MG63 (cell line): ENCODE measurements at regions not wholly inside any gene's neighbourhood (a gene's known extent, or its start where the extent isn't known, plus 50 kb on each side); places are given as distances from the start of the nearest gene placed in this dataset.

Experiments used
- DNase-seq: peaks from one replicate; pipeline ENCODE4 v3.0.0-alpha.2; 2020
- H3K27me3 ChIP-seq: fragments of 250-450 bp; sonication (Bioruptor Pico); 2 replicates; pipeline ENCODE4 v1.5.1; 2020; ENCODE audit warnings: mild to moderate bottlenecking, moderate library complexity
- H3K36me3 ChIP-seq: fragments of 250-450 bp; sonication (Bioruptor Pico); 2 replicates; pipeline ENCODE4 v1.5.1; 2020; ENCODE audit warnings: mild to moderate bottlenecking, moderate library complexity
- H3K4me3 ChIP-seq: fragments of 250-450 bp; sonication (Bioruptor Pico); 2 replicates; pipeline ENCODE4 v1.5.1; 2020; ENCODE audit warnings: mild to moderate bottlenecking, moderate library complexity
- H3K9me3 ChIP-seq: fragments of 250-450 bp; sonication (Bioruptor Pico); 2 replicates; pipeline ENCODE4 v1.5.1; 2020; ENCODE audit warnings: mild to moderate bottlenecking, moderate library complexity

DNA sequence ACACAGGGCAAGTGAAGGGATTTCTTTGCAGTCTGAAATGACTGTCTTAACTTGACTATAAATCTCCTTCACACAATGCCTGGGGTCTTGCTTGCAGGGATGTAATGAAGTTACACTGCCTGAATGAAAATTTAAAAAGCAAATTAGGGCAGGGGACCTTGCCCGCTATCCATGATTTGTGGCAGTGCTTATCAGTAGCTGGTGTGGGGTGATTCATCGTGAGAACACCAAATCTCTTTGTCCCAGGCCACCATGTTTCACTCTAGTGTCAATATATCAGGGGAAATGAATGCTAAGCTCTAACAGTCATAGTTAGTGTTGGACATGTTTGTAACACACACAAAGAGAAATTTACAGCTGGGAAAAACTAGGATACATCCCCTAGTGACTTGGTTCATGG is 713.7 kb upstream of the EPHA7 start:
- no peak for DNase-seq
- Histone ChIP-seq H3K4me3 (no peak overlapping the region), H3K36me3 (no peaks in the 10 kb centered on the region), H3K9me3 (no peaks in the 10 kb centered on the region), H3K27me3 (no peaks in the 10 kb centered on the region)

DNA sequence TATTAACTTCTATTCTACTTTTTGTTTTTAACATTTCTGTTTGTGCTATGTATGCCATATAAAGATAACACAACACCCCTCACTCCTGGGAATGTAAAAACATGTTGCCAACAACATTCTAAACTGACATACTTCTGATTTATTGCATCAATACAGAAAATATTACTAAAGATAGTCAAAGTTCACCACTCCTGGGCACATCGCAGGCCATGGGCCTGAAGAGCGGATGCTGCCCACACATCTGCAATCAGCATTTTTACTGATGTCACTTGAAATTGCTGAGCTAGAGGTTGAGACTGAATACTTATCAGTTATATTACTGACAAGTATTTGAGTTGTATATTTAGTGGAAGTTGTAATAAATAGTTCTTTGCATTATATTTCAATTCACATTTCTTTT is 711.9 kb upstream of the EPHA7 start:
- no peak for DNase-seq
- Histone ChIP-seq H3K9me3 (no peaks in the 10 kb centered on the region), H3K4me3 (no peak overlapping the region), H3K36me3 (no peaks in the 10 kb centered on the region), H3K27me3 (no peaks in the 10 kb centered on the region)

DNA sequence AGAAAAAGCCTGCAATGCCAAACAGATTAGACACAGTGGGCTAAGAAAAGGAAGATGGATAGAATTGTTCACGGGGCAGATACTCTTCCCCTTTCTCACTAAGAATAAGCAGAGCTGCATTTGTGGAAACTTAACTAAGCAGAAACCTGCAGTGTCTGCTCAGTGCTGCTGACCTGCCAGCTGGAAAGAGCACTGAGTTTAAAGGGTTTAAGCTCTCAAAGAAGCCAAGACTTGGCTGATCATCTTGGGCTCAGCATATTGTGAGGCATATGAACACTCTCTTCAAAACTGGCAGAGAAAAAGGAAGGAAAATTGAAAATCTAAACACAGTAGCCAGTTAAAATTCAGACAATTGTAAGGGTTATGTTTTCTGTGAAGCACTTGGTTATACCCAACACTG is 711.1 kb upstream of the EPHA7 start:
- Histone ChIP-seq H3K4me3 (no peak overlapping the region), H3K27me3 (no peaks in the 10 kb centered on the region), H3K36me3 (no peaks in the 10 kb centered on the region), H3K9me3 (no peaks in the 10 kb centered on the region)
- peak; percentile 48 for DNase-seq

GRCh38 chr6:94129926-94130325 is 710.6 kb upstream of the EPHA7 start:
- Histone ChIP-seq H3K9me3 (no peaks in the 10 kb centered on the region), H3K4me3 (no peak overlapping the region), H3K36me3 (no peaks in the 10 kb centered on the region)

GRCh38 chr6:94127716-94128115 is 708.4 kb upstream of the EPHA7 start:
- Histone ChIP-seq H3K9me3 (no peaks in the 10 kb centered on the region), H3K27me3 (no peaks in the 10 kb centered on the region), H3K36me3 (no peaks in the 10 kb centered on the region), H3K4me3 (no peak overlapping the region)
- DNase-seq: no peak

More at GRCh38 chr6:94129926-94130325, 710.6 kb upstream of the EPHA7 start:
- no peak for DNase-seq
- no peaks in the 10 kb centered on the region for H3K27me3 ChIP-seq

GRCh38 chr6:94124333-94124732 is 705.0 kb upstream of the EPHA7 start:
- no peak for DNase-seq
- no peak overlapping the region for H3K4me3 ChIP-seq
- H3K9me3 ChIP-seq: no peaks in the 10 kb centered on the region
- H3K27me3 ChIP-seq: no peaks in the 10 kb centered on the region
- H3K36me3 ChIP-seq: no peaks in the 10 kb centered on the region

- Histone ChIP-seq H3K4me3 (no peak overlapping the region), H3K27me3 (no peaks in the 10 kb centered on the region), H3K9me3 (no peaks in the 10 kb centered on the region), H3K36me3 (no peaks in the 10 kb centered on the region)
- no peak for DNase-seq
Observed at GRCh38 chr6:94121094-94121493, 701.7 kb upstream of the EPHA7 start.

- Histone ChIP-seq H3K4me3 (no peak overlapping the region), H3K36me3 (no peaks in the 10 kb centered on the region), H3K27me3 (no peaks in the 10 kb centered on the region), H3K9me3 (no peaks in the 10 kb centered on the region)
- no peak for DNase-seq
Observed at GRCh38 chr6:94099072-94099471, 679.7 kb upstream of the EPHA7 start.

DNA sequence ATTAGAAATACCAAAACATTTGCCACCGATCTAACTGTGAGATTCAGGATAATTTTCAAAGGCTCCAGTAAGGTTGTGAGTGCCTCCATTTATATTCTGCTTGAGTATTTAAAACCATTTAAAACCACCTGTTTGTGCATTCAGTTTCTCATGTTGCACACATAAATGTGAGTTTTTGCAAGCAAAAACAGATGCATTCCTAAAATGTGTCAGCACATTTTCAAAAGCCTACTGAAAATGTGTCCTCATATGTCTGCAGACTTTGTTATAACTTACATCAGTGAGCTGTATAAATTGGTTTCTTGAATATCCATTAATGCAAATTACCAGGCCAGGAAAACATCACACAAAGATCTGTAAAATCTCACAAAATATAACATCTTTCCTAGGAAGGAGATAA is 676.6 kb upstream of the EPHA7 start:
- Histone ChIP-seq H3K9me3 (no peaks in the 10 kb centered on the region), H3K4me3 (no peak overlapping the region), H3K36me3 (no peaks in the 10 kb centered on the region), H3K27me3 (no peaks in the 10 kb centered on the region)
- no peak for DNase-seq

GRCh38 chr6:94089941-94090340 is 670.6 kb upstream of the EPHA7 start:
- Histone ChIP-seq H3K4me3 (no peak overlapping the region), H3K27me3 (no peaks in the 10 kb centered on the region), H3K36me3 (no peaks in the 10 kb centered on the region), H3K9me3 (no peaks in the 10 kb centered on the region)
- no peak for DNase-seq

- Histone ChIP-seq H3K9me3 (no peaks in the 10 kb centered on the region), H3K4me3 (no peak overlapping the region), H3K27me3 (no peaks in the 10 kb centered on the region), H3K36me3 (no peaks in the 10 kb centered on the region)
- no peak for DNase-seq
Observed at GRCh38 chr6:94088870-94089269, 669.5 kb upstream of the EPHA7 start.

GRCh38 chr6:94074764-94075163 is 655.4 kb upstream of the EPHA7 start:
- Histone ChIP-seq H3K9me3 (no peaks in the 10 kb centered on the region), H3K36me3 (no peaks in the 10 kb centered on the region), H3K4me3 (no peak overlapping the region), H3K27me3 (no peaks in the 10 kb centered on the region)
- peak; percentile 6 for DNase-seq

DNA sequence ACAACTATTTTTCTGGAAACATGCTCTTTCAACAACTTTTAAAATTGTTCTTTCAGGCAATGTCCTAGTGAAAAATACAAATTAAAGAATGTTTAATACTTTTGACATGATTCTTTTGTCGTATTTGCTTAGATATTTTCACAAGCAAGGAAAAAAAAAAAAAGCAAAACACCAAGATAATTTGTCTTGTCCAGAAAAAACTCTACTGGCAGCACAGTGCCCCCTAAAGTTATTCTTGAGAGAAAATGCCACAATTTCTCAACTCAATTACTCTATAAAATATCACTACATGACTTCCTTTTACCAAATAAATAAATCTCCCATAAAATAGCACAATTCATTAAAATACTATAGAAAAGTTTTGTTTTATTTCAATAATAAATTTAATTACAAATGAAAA is 652.5 kb upstream of the EPHA7 start:
- Histone ChIP-seq H3K9me3 (no peaks in the 10 kb centered on the region), H3K4me3 (no peak overlapping the region), H3K36me3 (no peaks in the 10 kb centered on the region), H3K27me3 (no peaks in the 10 kb centered on the region)
- peak; percentile 2 for DNase-seq

GRCh38 chr6:94065707-94066337 is 646.5 kb upstream of the EPHA7 start:
- H3K4me3 ChIP-seq: no peak overlapping the region
- H3K9me3 ChIP-seq: peaks cover 3% of the 10 kb centered on the region; the same call in 1 of the 2 replicates
- no peaks in the 10 kb centered on the region for H3K27me3 ChIP-seq
- H3K36me3 ChIP-seq: no peaks in the 10 kb centered on the region
- no peak for DNase-seq

GRCh38 chr6:94052749-94053148 is 633.4 kb upstream of the EPHA7 start:
- H3K27me3 ChIP-seq: no peaks in the 10 kb centered on the region
- H3K9me3 ChIP-seq: no peaks in the 10 kb centered on the region; the same call in 1 of the 2 replicates
- no peak overlapping the region for H3K4me3 ChIP-seq
- H3K36me3 ChIP-seq: no peaks in the 10 kb centered on the region
- no peak for DNase-seq

DNA sequence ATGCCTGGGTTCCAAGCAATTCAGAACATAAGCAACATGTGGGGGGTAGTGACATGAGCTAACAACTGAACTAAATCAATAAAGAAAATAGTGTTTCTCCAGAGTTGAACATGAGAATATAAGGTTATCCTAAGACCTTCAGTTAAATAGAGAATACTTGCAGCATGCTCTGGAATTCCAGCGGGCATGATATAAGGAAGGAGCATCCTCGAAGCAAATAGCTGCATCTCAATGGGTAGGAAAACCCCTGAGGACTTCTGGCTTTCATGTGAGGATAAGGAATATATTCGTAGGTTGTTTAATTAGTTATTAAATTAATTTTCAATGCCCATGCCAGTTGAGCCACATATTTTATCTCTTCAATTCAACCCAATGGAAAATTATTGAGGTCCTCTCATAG is 631.2 kb upstream of the EPHA7 start:
- H3K9me3 ChIP-seq: no peaks in the 10 kb centered on the region; the same call in 1 of the 2 replicates
- no peak for DNase-seq
- no peaks in the 10 kb centered on the region for H3K36me3 ChIP-seq
- no peak overlapping the region for H3K4me3 ChIP-seq
- H3K27me3 ChIP-seq: no peaks in the 10 kb centered on the region

GRCh38 chr6:94049001-94049400 is 629.6 kb upstream of the EPHA7 start:
- DNase-seq: no peak
- Histone ChIP-seq H3K27me3 (no peaks in the 10 kb centered on the region), H3K4me3 (no peak overlapping the region), H3K9me3 (no peaks in the 10 kb centered on the region; the same call in 1 of the 2 replicates), H3K36me3 (no peaks in the 10 kb centered on the region)

GRCh38 chr6:94045099-94045829 is 625.9 kb upstream of the EPHA7 start:
- no peaks in the 10 kb centered on the region for H3K27me3 ChIP-seq

More at GRCh38 chr6:94045099-94045829, 625.9 kb upstream of the EPHA7 start:
- DNase-seq: no peak
- no peaks in the 10 kb centered on the region; the same call in 1 of the 2 replicates for H3K9me3 ChIP-seq
- H3K4me3 ChIP-seq: no peak overlapping the region
- H3K36me3 ChIP-seq: no peaks in the 10 kb centered on the region
